ENCODE measurements at regions not wholly inside any gene's neighbourhood (a gene's known extent, or its start where the extent isn't known, plus 50 kb on each side); places are given as distances from the start of the nearest gene placed in this dataset.

GRCh38 chr13:32955881-32956594 is 60.2 kb upstream of the KL start:
- no peak overlapping the region for H3K27ac ChIP-seq (ENCODE audit: low read depth in 1 of 2, low read length in 1 of 2)
- H3K4me3 ChIP-seq = no peak overlapping the region
- H3K36me3 ChIP-seq (ENCODE audit: control insufficient read depth in 4 of 4, insufficient read depth in 4 of 4, low read length in 4 of 4) = no peaks in the 10 kb centered on the region
- H3K9ac ChIP-seq (ENCODE audit: insufficient read depth in 1 of 2, low read length in 2 of 2) = no peak overlapping the region
- no peaks in the 10 kb centered on the region for H3K27me3 ChIP-seq (ENCODE audit: control insufficient read depth in 3 of 3, insufficient read depth in 3 of 3, low read length in 2 of 3)
- TF ChIP-seq CTCF (IDR thresholded peaks at IDR 0.05; ENCODE audit: control extremely low read depth, extremely low read depth) = no peak
- H3K4me1 ChIP-seq (ENCODE audit: control insufficient read depth in 5 of 5, insufficient read depth in 5 of 5, low read length in 5 of 5) = peaks cover 0 to 3% (median 0%) of the 10 kb centered on the region in 5 donors
- 88 to 94% methylated on average over 5 of the region's 5 CpGs for WGBS, 2 donors
- no peak for DNase-seq
- no peak for ATAC-seq (ENCODE audit: insufficient read depth, low FRiP score)
- H3K9me3 ChIP-seq (ENCODE audit: control insufficient read depth in 4 of 4, insufficient read depth in 3 of 4, low read length in 3 of 4) = no peaks in the 10 kb centered on the region

GRCh38 chr13:32956595-32956933 is 59.7 kb upstream of the KL start:
- Histone ChIP-seq H3K27me3 (ENCODE audit: control insufficient read depth in 3 of 3, insufficient read depth in 3 of 3, low read length in 2 of 3) (no peaks in the 10 kb centered on the region), H3K4me3 (no peak overlapping the region), H3K27ac (ENCODE audit: low read depth in 1 of 2, low read length in 1 of 2) (no peak overlapping the region), H3K9me3 (ENCODE audit: control insufficient read depth in 4 of 4, insufficient read depth in 3 of 4, low read length in 3 of 4) (no peaks in the 10 kb centered on the region), H3K9ac (ENCODE audit: insufficient read depth in 1 of 2, low read length in 2 of 2) (no peak overlapping the region), H3K4me1 (ENCODE audit: control insufficient read depth in 5 of 5, insufficient read depth in 5 of 5, low read length in 5 of 5) (peaks cover 0 to 3% (median 0%) of the 10 kb centered on the region in 5 donors), H3K36me3 (ENCODE audit: control insufficient read depth in 4 of 4, insufficient read depth in 4 of 4, low read length in 4 of 4) (no peaks in the 10 kb centered on the region)
- ATAC-seq (ENCODE audit: insufficient read depth, low FRiP score) (no peak), DNase-seq (no peak)
- WGBS, 2 donors = 92 to 95% methylated on average over 1 of the region's 1 CpG
- no peak for TF ChIP-seq CTCF (IDR thresholded peaks at IDR 0.05; ENCODE audit: control extremely low read depth, extremely low read depth)

- DNase-seq = no peak
- Histone ChIP-seq H3K27ac (ENCODE audit: low read depth in 1 of 2, low read length in 1 of 2) (no peak overlapping the region), H3K4me3 (no peak overlapping the region), H3K27me3 (ENCODE audit: control insufficient read depth in 3 of 3, insufficient read depth in 3 of 3, low read length in 2 of 3) (no peaks in the 10 kb centered on the region), H3K4me1 (ENCODE audit: control insufficient read depth in 5 of 5, insufficient read depth in 5 of 5, low read length in 5 of 5) (peaks cover 0 to 7% (median 0%) of the 10 kb centered on the region in 5 donors), H3K9me3 (ENCODE audit: control insufficient read depth in 4 of 4, insufficient read depth in 3 of 4, low read length in 3 of 4) (no peaks in the 10 kb centered on the region), H3K9ac (ENCODE audit: insufficient read depth in 1 of 2, low read length in 2 of 2) (no peak overlapping the region), H3K36me3 (ENCODE audit: control insufficient read depth in 4 of 4, insufficient read depth in 4 of 4, low read length in 4 of 4) (no peaks in the 10 kb centered on the region)
- 88 to 91% methylated on average over 4 of the region's 4 CpGs for WGBS, 2 donors
- ATAC-seq (ENCODE audit: insufficient read depth, low FRiP score) = no peak
- no peak for TF ChIP-seq CTCF (IDR thresholded peaks at IDR 0.05; ENCODE audit: control extremely low read depth, extremely low read depth)
Measured at GRCh38 chr13:32960626-32961025, 55.6 kb upstream of the KL start.

GRCh38 chr13:32961724-32962123 is 54.5 kb upstream of the KL start:
- H3K9ac ChIP-seq (ENCODE audit: insufficient read depth in 1 of 2, low read length in 2 of 2) = no peak overlapping the region
- H3K9me3 ChIP-seq (ENCODE audit: control insufficient read depth in 4 of 4, insufficient read depth in 3 of 4, low read length in 3 of 4) = no peaks in the 10 kb centered on the region
- H3K27me3 ChIP-seq (ENCODE audit: control insufficient read depth in 3 of 3, insufficient read depth in 3 of 3, low read length in 2 of 3) = no peaks in the 10 kb centered on the region
- peaks cover 0 to 7% (median 0%) of the 10 kb centered on the region in 5 donors for H3K4me1 ChIP-seq (ENCODE audit: control insufficient read depth in 5 of 5, insufficient read depth in 5 of 5, low read length in 5 of 5)
- peak in 2 of 3 donors; percentile 40 to 50 for DNase-seq
- WGBS, 2 donors = 92 to 93% methylated on average over 1 of the region's 1 CpG
- no peak overlapping the region for H3K27ac ChIP-seq (ENCODE audit: low read depth in 1 of 2, low read length in 1 of 2)
- no peak for TF ChIP-seq CTCF (IDR thresholded peaks at IDR 0.05; ENCODE audit: control extremely low read depth, extremely low read depth)
- H3K4me3 ChIP-seq = no peak overlapping the region
- no peak for ATAC-seq (ENCODE audit: insufficient read depth, low FRiP score)
- no peaks in the 10 kb centered on the region for H3K36me3 ChIP-seq (ENCODE audit: control insufficient read depth in 4 of 4, insufficient read depth in 4 of 4, low read length in 4 of 4)
